Epithelial cell of proximal tubule (primary cell): ENCODE measurements at regions not wholly inside any gene's neighbourhood (a gene's known extent, or its start where the extent isn't known, plus 50 kb on each side); places are given as distances from the start of the nearest gene placed in this dataset.

ENCODE experiments used
- DNase-seq: peaks from one replicate; pipeline ENCODE4 v3.0.0-alpha.2; 2011; ENCODE audit warnings: low read depth
- H3K4me3 ChIP-seq: 2 replicates; pipeline ENCODE4 v1.5.1; 2011; ENCODE audit warnings: low read depth, mild to moderate bottlenecking, low read length
- TF ChIP-seq, protein P1 (sequence below): conservative IDR thresholded peaks from 2 replicates; pipeline ENCODE4 v1.5.1; 2012; ENCODE audit warnings: low read depth, mild to moderate bottlenecking, low read length

DNA sequence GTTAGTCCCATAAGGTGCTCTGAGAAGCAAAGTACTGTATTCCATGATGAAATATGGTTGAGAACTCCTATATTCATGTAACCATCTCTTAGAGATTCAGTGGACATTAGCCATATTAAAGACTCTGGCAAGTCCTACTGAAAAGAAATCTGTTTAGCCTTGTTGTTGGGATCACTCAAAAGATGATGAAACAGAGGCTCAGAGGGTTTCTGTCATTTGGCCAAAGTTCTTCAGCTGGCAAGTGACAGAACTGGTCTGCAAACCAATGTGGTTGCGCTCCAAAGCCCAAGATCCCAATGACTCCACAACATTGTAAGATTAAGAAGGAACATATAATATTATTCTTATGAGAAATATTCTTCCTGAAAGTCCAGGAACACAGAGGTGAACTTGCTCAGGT is 462.9 kb downstream of the ACTL7B start:
- TF ChIP-seq, protein P1, sequence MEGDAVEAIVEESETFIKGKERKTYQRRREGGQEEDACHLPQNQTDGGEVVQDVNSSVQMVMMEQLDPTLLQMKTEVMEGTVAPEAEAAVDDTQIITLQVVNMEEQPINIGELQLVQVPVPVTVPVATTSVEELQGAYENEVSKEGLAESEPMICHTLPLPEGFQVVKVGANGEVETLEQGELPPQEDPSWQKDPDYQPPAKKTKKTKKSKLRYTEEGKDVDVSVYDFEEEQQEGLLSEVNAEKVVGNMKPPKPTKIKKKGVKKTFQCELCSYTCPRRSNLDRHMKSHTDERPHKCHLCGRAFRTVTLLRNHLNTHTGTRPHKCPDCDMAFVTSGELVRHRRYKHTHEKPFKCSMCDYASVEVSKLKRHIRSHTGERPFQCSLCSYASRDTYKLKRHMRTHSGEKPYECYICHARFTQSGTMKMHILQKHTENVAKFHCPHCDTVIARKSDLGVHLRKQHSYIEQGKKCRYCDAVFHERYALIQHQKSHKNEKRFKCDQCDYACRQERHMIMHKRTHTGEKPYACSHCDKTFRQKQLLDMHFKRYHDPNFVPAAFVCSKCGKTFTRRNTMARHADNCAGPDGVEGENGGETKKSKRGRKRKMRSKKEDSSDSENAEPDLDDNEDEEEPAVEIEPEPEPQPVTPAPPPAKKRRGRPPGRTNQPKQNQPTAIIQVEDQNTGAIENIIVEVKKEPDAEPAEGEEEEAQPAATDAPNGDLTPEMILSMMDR: no peak
- no peak overlapping the region for H3K4me3 ChIP-seq
- DNase-seq: no peak

- TF ChIP-seq, protein P1: no peak
- DNase-seq: no peak
- H3K4me3 ChIP-seq: no peak overlapping the region
Observed at GRCh38 chr9:108389056-108389455, 466.7 kb downstream of the ACTL7B start.

- TF ChIP-seq, protein P1: no peak
- H3K4me3 ChIP-seq: no peak overlapping the region
- DNase-seq: no peak
Observed at GRCh38 chr9:108386859-108387384, 468.9 kb downstream of the ACTL7B start.

GRCh38 chr9:108386032-108386431 is 469.8 kb downstream of the ACTL7B start:
- DNase-seq: no peak
- TF ChIP-seq, protein P1: no peak
- no peak overlapping the region for H3K4me3 ChIP-seq

DNA sequence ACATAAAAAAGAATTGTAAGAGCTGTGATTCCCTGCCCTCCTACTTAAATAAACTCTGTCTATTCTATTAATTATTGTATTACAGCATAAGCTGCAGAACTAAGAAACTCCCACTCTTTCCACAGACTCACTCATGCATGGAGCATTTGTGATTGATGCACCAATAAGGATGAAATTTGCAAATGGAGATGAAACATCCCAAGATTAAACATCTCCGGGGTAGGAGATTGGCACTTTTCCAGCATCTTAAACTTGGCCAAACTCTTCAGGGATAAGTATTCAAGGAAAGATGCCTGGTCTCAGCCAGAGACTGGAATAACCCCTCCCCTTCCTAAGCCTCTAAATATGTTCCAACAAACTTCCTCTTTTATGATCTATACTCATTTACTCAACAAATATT is 472.0 kb downstream of the ACTL7B start:
- no peak overlapping the region for H3K4me3 ChIP-seq
- TF ChIP-seq, protein P1: no peak
- DNase-seq: no peak

DNA sequence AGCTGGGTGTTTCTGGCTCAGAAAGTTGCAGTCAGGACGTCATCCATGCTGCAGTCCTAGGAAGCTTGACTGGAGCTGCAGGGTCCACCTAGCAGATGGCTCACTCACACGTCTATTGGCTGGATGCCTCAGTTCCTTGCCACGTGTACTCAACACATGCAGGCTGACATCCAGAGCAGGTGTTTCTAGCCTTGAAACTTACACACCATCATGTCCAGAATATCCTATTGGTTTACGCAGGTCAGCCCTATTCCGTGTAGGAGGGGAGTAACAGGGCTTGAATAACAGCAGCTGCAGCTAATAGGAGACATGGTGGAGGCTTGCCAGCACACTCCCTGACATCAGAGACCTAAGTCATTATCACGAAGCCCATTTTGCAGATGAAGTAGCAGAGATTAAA is 473.5 kb downstream of the ACTL7B start:
- H3K4me3 ChIP-seq: no peak overlapping the region
- no peak for DNase-seq
- TF ChIP-seq, protein P1: no peak

GRCh38 chr9:108377881-108378280 is 477.9 kb downstream of the ACTL7B start:
- TF ChIP-seq, protein P1: no peak
- no peak for DNase-seq
- no peak overlapping the region for H3K4me3 ChIP-seq
